Endodermal cell (in vitro differentiated cells): ENCODE measurements at regions not wholly inside any gene's neighbourhood (a gene's known extent, or its start where the extent isn't known, plus 50 kb on each side); places are given as distances from the start of the nearest gene placed in this dataset.

ENCODE experiments used
- DNase-seq: peaks from one replicate; pipeline ENCODE4 v3.0.0-alpha.2; 2017
- H3K27ac ChIP-seq: 2 replicates; pipeline ENCODE4 v1.5.1; 2013; ENCODE audit warnings: mild to moderate bottlenecking, low read depth, low read length, moderate library complexity
- H3K27me3 ChIP-seq: 2 replicates; pipeline ENCODE4 v1.6.1; 2013; ENCODE audit warnings: mild to moderate bottlenecking, low read length, moderate library complexity; ENCODE audit not compliant: insufficient read depth, control insufficient read depth, poor library complexity, severe bottlenecking
- H3K36me3 ChIP-seq: 2 replicates; pipeline ENCODE4 v1.7.0; 2013; ENCODE audit warnings: mild to moderate bottlenecking, low read length, moderate library complexity; ENCODE audit not compliant: control insufficient read depth, insufficient read depth
- H3K4me1 ChIP-seq: one replicate; pipeline ENCODE4 v1.7.0; 2013; ENCODE audit warnings: low read length; ENCODE audit not compliant: control insufficient read depth, insufficient read depth
- H3K4me3 ChIP-seq: 2 replicates; pipeline ENCODE4 v1.5.1; 2013; ENCODE audit warnings: mild to moderate bottlenecking, low read length, moderate library complexity
- H3K9ac ChIP-seq: 2 replicates; pipeline ENCODE4 v1.6.1; 2013; ENCODE audit warnings: mild to moderate bottlenecking, low read length, moderate library complexity; ENCODE audit not compliant: poor library complexity, severe bottlenecking; ENCODE audit errors: extremely low read depth
- H3K9me3 ChIP-seq: 2 replicates; pipeline ENCODE4 v1.6.1; 2013; ENCODE audit warnings: mild to moderate bottlenecking, low read length, moderate library complexity; ENCODE audit not compliant: control insufficient read depth
- H3K27ac Mint-ChIP-seq: 2 replicates; pipeline ENCODE4 v1.8.0; 2020; ENCODE audit warnings: mixed read lengths
- H3K27me3 Mint-ChIP-seq: 2 replicates; pipeline ENCODE4 v1.8.0; 2021; ENCODE audit warnings: mild to moderate bottlenecking, mixed read lengths; ENCODE audit not compliant: insufficient read depth
- H3K36me3 Mint-ChIP-seq: 2 replicates; pipeline ENCODE4 v1.8.0; 2020; ENCODE audit warnings: low read depth, mixed read lengths
- H3K4me1 Mint-ChIP-seq: 2 replicates; pipeline ENCODE4 v1.8.0; 2020; ENCODE audit warnings: mixed read lengths
- H3K4me3 Mint-ChIP-seq: 2 replicates; pipeline ENCODE4 v1.8.0; 2020; ENCODE audit warnings: mild to moderate bottlenecking, moderate library complexity, mixed read lengths
- H3K9me3 Mint-ChIP-seq: 2 replicates; pipeline ENCODE4 v1.8.0; 2020; ENCODE audit warnings: mild to moderate bottlenecking, mixed read lengths
- CTCF ChIP-seq: fragments of 200-600 bp; sonication (generic); conservative IDR thresholded peaks from 2 replicates; pipeline ENCODE4 v1.5.0; 2021; ENCODE audit warnings: antibody characterized with exemption, mild to moderate bottlenecking
- WGBS, 2 experiments: methylation state at CpG; one replicate each; pipeline versions ENCODE4 v1.1.5 to v1.1.7; 2013; ENCODE audit warnings: missing lambda C conversion rate in 2 of 2, mixed read lengths in 1 of 2; ENCODE audit not compliant: insufficient coverage in 1 of 2, insufficient read length in 1 of 2; 5-methylcytosine and 5-hydroxymethylcytosine counted together

- 80 to 82% methylated on average over 1 to 4 of the region's 4 CpGs for WGBS, 2 experiments
- no peak for TF ChIP-seq CTCF
- Histone ChIP-seq H3K9me3 (peaks cover 44% of the 10 kb centered on the region), H3K27me3 (no peaks in the 10 kb centered on the region), H3K4me1 (peaks cover 8% of the 10 kb centered on the region), H3K9ac (peak overlapping the region; percentile 8), H3K27ac (peak overlapping the region; percentile 74), H3K4me3 (no peak overlapping the region), H3K36me3 (peaks cover 67% of the 10 kb centered on the region)
- H3K4me3 Mint-ChIP-seq: no peak overlapping the region
- peaks cover 29% of the 10 kb centered on the region for H3K9me3 Mint-ChIP-seq
- peaks cover 46% of the 10 kb centered on the region for H3K4me1 Mint-ChIP-seq
- peak overlapping the region; percentile 80 for H3K27ac Mint-ChIP-seq
- H3K36me3 Mint-ChIP-seq: peaks cover 51% of the 10 kb centered on the region
- H3K27me3 Mint-ChIP-seq: no peaks in the 10 kb centered on the region
- peak; percentile 57 for DNase-seq
Measured at GRCh38 chr5:98604721-98605425, 168.6 kb upstream of the RGMB start.

DNA sequence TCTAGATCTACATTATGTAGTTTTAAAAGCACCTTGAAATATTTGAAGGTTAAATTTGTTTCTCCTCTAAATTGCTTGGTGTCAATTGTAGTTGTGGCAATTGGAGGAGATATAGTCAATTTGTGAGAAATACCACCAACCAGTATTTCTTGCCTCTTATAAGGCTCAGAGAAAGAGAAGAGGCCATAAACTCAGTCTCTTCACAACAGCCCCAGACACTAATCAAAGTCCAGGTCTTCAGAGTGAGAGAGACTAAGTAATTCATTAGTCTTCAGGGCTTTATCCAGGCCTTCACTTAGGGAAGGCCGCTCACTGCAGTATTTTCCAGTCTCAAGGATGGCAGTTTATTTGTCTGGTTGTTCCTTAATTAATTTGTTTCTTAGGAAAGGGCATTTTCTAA is 168.0 kb upstream of the RGMB start:
- peak overlapping the region; percentile 74 for H3K27ac ChIP-seq
- H3K4me3 ChIP-seq: no peak overlapping the region
- no peaks in the 10 kb centered on the region for H3K27me3 Mint-ChIP-seq
- peak overlapping the region; percentile 80 for H3K27ac Mint-ChIP-seq
- H3K4me1 ChIP-seq: peaks cover 8% of the 10 kb centered on the region
- peaks cover 67% of the 10 kb centered on the region for H3K36me3 ChIP-seq
- no peak for TF ChIP-seq CTCF
- H3K27me3 ChIP-seq: no peaks in the 10 kb centered on the region
- no peak for DNase-seq
- H3K9me3 ChIP-seq: peaks cover 39% of the 10 kb centered on the region
- no peak overlapping the region for H3K4me3 Mint-ChIP-seq
- peak overlapping the region; percentile 18 for H3K9ac ChIP-seq
- peaks cover 50% of the 10 kb centered on the region for H3K4me1 Mint-ChIP-seq
- peaks cover 23% of the 10 kb centered on the region for H3K9me3 Mint-ChIP-seq
- peaks cover 48% of the 10 kb centered on the region for H3K36me3 Mint-ChIP-seq
- 100% methylated on average over 1 of the region's 1 CpG; no CpG with 5 or more reads in 1 of the 2 experiments for WGBS, 2 experiments

- Histone ChIP-seq H3K4me3 (peak overlapping the region; percentile 3), H3K4me1 (peaks cover 8% of the 10 kb centered on the region), H3K27me3 (no peaks in the 10 kb centered on the region), H3K27ac (no peak overlapping the region), H3K9ac (no peak overlapping the region), H3K36me3 (peaks cover 51% of the 10 kb centered on the region), H3K9me3 (peaks cover 23% of the 10 kb centered on the region)
- Mint-ChIP-seq H3K27me3 (no peaks in the 10 kb centered on the region), H3K4me3 (no peak overlapping the region), H3K4me1 (peaks cover 50% of the 10 kb centered on the region), H3K9me3 (peaks cover 9% of the 10 kb centered on the region), H3K36me3 (peaks cover 36% of the 10 kb centered on the region), H3K27ac (peak overlapping the region; percentile 42)
- 92 to 98% methylated on average over 1 to 2 of the region's 2 CpGs for WGBS, 2 experiments
- DNase-seq: no peak
- no peak for TF ChIP-seq CTCF
Measured at GRCh38 chr5:98606961-98607360, 166.5 kb upstream of the RGMB start.
